Endothelial cell of umbilical vein (primary cell): ENCODE measurements at regions not wholly inside any gene's neighbourhood (a gene's known extent, or its start where the extent isn't known, plus 50 kb on each side); places are given as distances from the start of the nearest gene placed in this dataset.

Source experiments
- BruUV-seq: library from RNA; stranded (reverse); fragments of 400-500 nt; replicated peaks from 2 replicates; lab custom pipeline; 2021; lab: Mats Ljungman, UMichigan
- CTCF ChIA-PET: fragments of 300-600, 350-600 bp; sonication (Branson Sonifier 250); formaldehyde crosslinking; loops from one replicate; lab custom pipeline; 2021; ENCODE audit warnings: antibody characterized with exemption, inconsistent platforms; lab: Charles Lee
- POLR2A ChIA-PET: fragments of 300-600, 350-600 bp; sonication (Branson Sonifier 250); formaldehyde crosslinking; loops from one replicate; lab custom pipeline; 2021; ENCODE audit warnings: antibody characterized with exemption, inconsistent platforms; lab: Charles Lee
- DNase-seq: peaks from one replicate; pipeline ENCODE4 v3.0.0-alpha.2; 2011; ENCODE audit warnings: low read depth, low spot score
- FAIRE-seq: peaks from 2 replicates; lab custom pipeline; 2011; peaks lifted over from hg19 to GRCh38; lab: Jason Lieb, UNC
- H2AFZ ChIP-seq: 2 replicates; pipeline ENCODE4 v1.6.0; 2012; ENCODE audit warnings: low read depth, low read length, control low read depth, inconsistent platforms
- H3K27ac ChIP-seq: 2 replicates; pipeline ENCODE4 v1.5.1; 2011; ENCODE audit warnings: low read depth, mild to moderate bottlenecking, control low read depth, low read length, moderate library complexity; ENCODE audit not compliant: insufficient read depth
- H3K27me3 ChIP-seq, 2 experiments: 2 replicates each; pipeline versions ENCODE4 v1.6.0 to v1.6.1; 2011; ENCODE audit warnings: low read length in 2 of 2, mixed read lengths in 1 of 2; ENCODE audit not compliant: control insufficient read depth in 2 of 2, insufficient read depth in 2 of 2
- H3K36me3 ChIP-seq, 2 experiments: 2 replicates in 1 of 2; 3 replicates in 1 of 2; pipeline ENCODE4 v1.5.1; 2011; ENCODE audit warnings: low read length in 2 of 2, mild to moderate bottlenecking in 1 of 2, moderate library complexity in 1 of 2; ENCODE audit not compliant: control insufficient read depth in 2 of 2, insufficient read depth in 2 of 2; ENCODE audit errors: extremely low read depth in 1 of 2
- H3K4me1 ChIP-seq: 3 replicates; pipeline ENCODE4 v1.5.1; 2011; ENCODE audit warnings: mild to moderate bottlenecking, low read length; ENCODE audit not compliant: control insufficient read depth, insufficient read depth; ENCODE audit errors: extremely low read depth
- H3K4me2 ChIP-seq: 2 replicates; pipeline ENCODE4 v1.6.1; 2011; ENCODE audit warnings: low read length, control low read depth, mixed read lengths; ENCODE audit not compliant: insufficient read depth
- H3K4me3 ChIP-seq, 3 experiments: fragments of 200-600 bp in 1 of 3; sonication (generic), shearing (Covaris generic) in 1 of 3; replicated peaks in 1 of 3; 2 replicates each; pipeline ENCODE4 v1.5.1; 2011 to 2016; ENCODE audit warnings: control low read depth in 3 of 3, low read length in 3 of 3, mild to moderate bottlenecking in 2 of 3, inconsistent platforms in 1 of 3, low read depth in 1 of 3, moderate library complexity in 1 of 3; ENCODE audit not compliant: insufficient read depth in 1 of 3
- H3K79me2 ChIP-seq: 2 replicates; pipeline ENCODE4 v1.6.0; 2012; ENCODE audit warnings: low read length, inconsistent platforms; ENCODE audit not compliant: control insufficient read depth, insufficient read depth
- H3K9ac ChIP-seq: replicated peaks from 2 replicates; pipeline ENCODE3; 2011; ENCODE audit warnings: low read length, control low read depth; ENCODE audit not compliant: insufficient read depth; ENCODE audit errors: extremely low read depth
- H3K9me1 ChIP-seq: replicated peaks from 3 replicates; pipeline ENCODE4 v1.6.0; 2011; ENCODE audit warnings: mild to moderate bottlenecking, low read length; ENCODE audit not compliant: control insufficient read depth, insufficient read depth; ENCODE audit errors: extremely low read depth
- H3K9me3 ChIP-seq: replicated peaks from 2 replicates; pipeline ENCODE4 v1.5.1; 2012; ENCODE audit warnings: low read length, inconsistent platforms; ENCODE audit not compliant: control insufficient read depth, insufficient read depth
- H4K20me1 ChIP-seq: replicated peaks from 2 replicates; pipeline ENCODE3; 2011; ENCODE audit warnings: mild to moderate bottlenecking, low read length; ENCODE audit not compliant: control insufficient read depth, insufficient read depth; ENCODE audit errors: extremely low read depth
- EZH2 ChIP-seq: IDR thresholded peaks from 2 replicates; pipeline ENCODE4 v1.6.1; 2012; ENCODE audit warnings: borderline replicate concordance, low read depth, mild to moderate bottlenecking, moderate library complexity, low read length, inconsistent platforms; ENCODE audit not compliant: severe bottlenecking
- FOS ChIP-seq: IDR thresholded peaks from 2 replicates; pipeline ENCODE4 v1.6.1; 2011; ENCODE audit warnings: mild to moderate bottlenecking, low read length, moderate library complexity, borderline replicate concordance; ENCODE audit not compliant: insufficient read depth
- GATA2 ChIP-seq: IDR thresholded peaks from 2 replicates; pipeline ENCODE4 v1.7.0; 2011; ENCODE audit warnings: low read depth, mild to moderate bottlenecking, moderate library complexity, mixed read lengths, low read length; ENCODE audit not compliant: insufficient read length, insufficient read depth
- JUN ChIP-seq: IDR thresholded peaks from 2 replicates; pipeline ENCODE4 v1.6.1; 2011; ENCODE audit warnings: borderline replicate concordance, low read depth; ENCODE audit not compliant: insufficient read length, insufficient read depth
- MYC ChIP-seq: IDR thresholded peaks from one replicate; pipeline ENCODE4 v1.6.1; 2011; ENCODE audit warnings: mild to moderate bottlenecking, low read depth, low read length
- POLR2A ChIP-seq: IDR thresholded peaks from 2 replicates; pipeline ENCODE4 v1.6.1; 2012; ENCODE audit warnings: low read depth, mild to moderate bottlenecking, control low read depth, low read length
- POLR2AphosphoS5 ChIP-seq: IDR thresholded peaks from 2 replicates; pipeline ENCODE4 v1.6.1; 2012; ENCODE audit warnings: low read depth, mild to moderate bottlenecking, control low read depth, low read length, moderate library complexity; ENCODE audit not compliant: insufficient read depth
- dilution Hi-C: fragments of 300-500 bp; cut with MboI; formaldehyde crosslinking; loops from one replicate; pipeline ENCODE4 v1.15.0; 2019; ENCODE audit warnings: low sequenced_read_pairs; ENCODE audit not compliant: extremely low pct_ligation_motif_present
- intact Hi-C: fragments of 100-400 bp; cut with micrococcal nuclease; formaldehyde crosslinking; loops from one replicate; pipeline ENCODE4 v1.10.0; 2022
- TF ChIP-seq, protein P1 (sequence below): IDR thresholded peaks from 2 replicates; pipeline ENCODE4 v1.6.1; 2011; ENCODE audit not compliant: insufficient read depth, insufficient read length
- TF ChIP-seq, protein P2 (sequence below), 2 donors: IDR thresholded peaks; 1 replicate in 1 of 2; 2 replicates in 1 of 2; pipeline ENCODE4 v1.5.1; 2011; ENCODE audit warnings: low read length in 2 of 2, mild to moderate bottlenecking in 2 of 2, moderate library complexity in 2 of 2, control low read depth in 1 of 2, inconsistent platforms in 1 of 2, low read depth in 1 of 2; ENCODE audit not compliant: insufficient read depth in 1 of 2; ENCODE audit errors: extremely low read depth in 1 of 2

DNA sequence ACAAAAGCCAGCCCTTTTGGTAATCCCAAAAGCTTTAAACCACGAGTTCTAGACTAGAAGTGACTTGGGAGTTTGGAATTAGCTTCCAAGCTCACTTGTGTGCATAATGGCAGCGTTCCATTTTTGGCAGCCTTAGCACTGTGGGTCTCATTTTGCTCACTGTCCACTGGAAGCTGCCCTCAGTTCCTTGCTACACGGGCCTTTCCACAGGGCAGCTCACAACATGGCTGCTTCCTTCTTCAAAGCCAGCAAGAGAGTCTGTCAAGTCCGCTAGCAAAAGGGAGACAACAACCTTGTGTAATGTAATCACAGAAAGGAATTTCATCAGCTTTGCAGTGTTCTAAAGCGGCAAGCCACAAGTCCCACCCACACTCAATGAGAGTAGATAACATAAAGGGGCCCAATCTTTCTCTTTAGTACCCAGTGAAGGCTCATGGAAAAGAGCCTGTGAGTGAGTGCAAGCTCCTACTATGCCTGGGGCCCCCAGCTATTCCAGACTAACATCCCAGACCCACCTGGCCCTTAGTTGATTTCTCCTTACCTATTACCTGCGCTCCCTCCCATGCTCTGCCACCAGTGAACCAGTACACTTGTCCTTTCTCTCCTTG, 168.5 kb upstream of the FOXN2 start:
- Histone ChIP-seq H2AFZ (no peak overlapping the region), H3K4me2 (no peak overlapping the region), H3K27me3 (peaks cover 2 to 3% of the 10 kb centered on the region in 2 experiments), H3K79me2 (no peaks in the 10 kb centered on the region), H4K20me1 (no peaks in the 10 kb centered on the region), H3K9me1 (no peaks in the 10 kb centered on the region), H3K27ac (no peak overlapping the region), H3K9me3 (no peaks in the 10 kb centered on the region), H3K4me1 (no peaks in the 10 kb centered on the region), H3K9ac (no peak overlapping the region), H3K4me3 (no peak overlapping the region), H3K36me3 (no peaks in the 10 kb centered on the region)
- TF ChIP-seq JUN = no peak
- dilution Hi-C loops = no loop called here
- DNase-seq (no peak), FAIRE-seq (no peak)
- POLR2A ChIA-PET = no interaction called here
- no TSS peak for BruUV-seq
- intact Hi-C loops = no loop called here
- CTCF ChIA-PET = interaction anchor here (0.9 kb wide), 1 partner anchor 128 kb away, joined by 3 read pairs; no protein-coding TSS in a partner anchor

DNA sequence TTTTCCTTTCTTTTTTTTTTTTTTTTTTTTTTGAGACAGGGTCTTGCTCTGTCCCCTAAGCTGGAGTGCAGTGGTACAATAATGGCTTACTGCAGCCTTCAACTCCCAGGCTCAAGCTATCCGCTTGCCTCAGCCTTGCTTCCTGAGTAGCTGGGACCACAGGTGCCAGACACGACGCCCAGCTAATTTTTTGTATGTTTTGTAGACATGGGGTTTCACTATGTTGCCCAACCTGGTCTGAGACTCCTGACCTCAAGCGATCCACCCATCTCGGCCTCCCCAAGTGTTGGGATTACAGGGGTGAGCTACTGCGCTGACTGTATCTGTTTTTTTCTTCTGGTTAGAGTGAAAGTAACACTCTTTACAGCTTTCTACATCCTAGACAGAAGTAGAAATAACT, 167.9 kb upstream of the FOXN2 start:
- dilution Hi-C loops (no loop called here), intact Hi-C loops (no loop called here)
- no peak overlapping the region for H3K4me3 ChIP-seq
- DNase-seq (no peak), FAIRE-seq (no peak)
- BruUV-seq = no TSS peak
- POLR2A ChIA-PET = no interaction called here
- no peak overlapping the region for H3K4me2 ChIP-seq
- no peak overlapping the region for H2AFZ ChIP-seq
- no peak overlapping the region for H3K27ac ChIP-seq
- TF ChIP-seq MYC (no peak), POLR2A (no peak), EZH2 (no peak), POLR2AphosphoS5 (no peak), GATA2 (no peak), FOS (no peak), JUN (no peak)
- TF ChIP-seq, protein P1, sequence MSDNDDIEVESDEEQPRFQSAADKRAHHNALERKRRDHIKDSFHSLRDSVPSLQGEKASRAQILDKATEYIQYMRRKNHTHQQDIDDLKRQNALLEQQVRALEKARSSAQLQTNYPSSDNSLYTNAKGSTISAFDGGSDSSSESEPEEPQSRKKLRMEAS = no peak
- TF ChIP-seq, protein P2, sequence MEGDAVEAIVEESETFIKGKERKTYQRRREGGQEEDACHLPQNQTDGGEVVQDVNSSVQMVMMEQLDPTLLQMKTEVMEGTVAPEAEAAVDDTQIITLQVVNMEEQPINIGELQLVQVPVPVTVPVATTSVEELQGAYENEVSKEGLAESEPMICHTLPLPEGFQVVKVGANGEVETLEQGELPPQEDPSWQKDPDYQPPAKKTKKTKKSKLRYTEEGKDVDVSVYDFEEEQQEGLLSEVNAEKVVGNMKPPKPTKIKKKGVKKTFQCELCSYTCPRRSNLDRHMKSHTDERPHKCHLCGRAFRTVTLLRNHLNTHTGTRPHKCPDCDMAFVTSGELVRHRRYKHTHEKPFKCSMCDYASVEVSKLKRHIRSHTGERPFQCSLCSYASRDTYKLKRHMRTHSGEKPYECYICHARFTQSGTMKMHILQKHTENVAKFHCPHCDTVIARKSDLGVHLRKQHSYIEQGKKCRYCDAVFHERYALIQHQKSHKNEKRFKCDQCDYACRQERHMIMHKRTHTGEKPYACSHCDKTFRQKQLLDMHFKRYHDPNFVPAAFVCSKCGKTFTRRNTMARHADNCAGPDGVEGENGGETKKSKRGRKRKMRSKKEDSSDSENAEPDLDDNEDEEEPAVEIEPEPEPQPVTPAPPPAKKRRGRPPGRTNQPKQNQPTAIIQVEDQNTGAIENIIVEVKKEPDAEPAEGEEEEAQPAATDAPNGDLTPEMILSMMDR (IDR thresholded peaks at IDR 0.05; ENCODE audit: extremely low read depth in 1 of 2, insufficient read depth in 1 of 2, low read depth in 1 of 2, low read length in 2 of 2) = no peak
- CTCF ChIA-PET = interaction anchor here (0.9 kb wide), 1 partner anchor 128 kb away, joined by 3 read pairs; no protein-coding TSS in a partner anchor
- H4K20me1 ChIP-seq = no peaks in the 10 kb centered on the region
- H3K27me3 ChIP-seq = peaks cover 3 to 4% of the 10 kb centered on the region in 2 experiments
- no peaks in the 10 kb centered on the region for H3K9me3 ChIP-seq
- H3K9ac ChIP-seq = no peak overlapping the region
- no peaks in the 10 kb centered on the region for H3K4me1 ChIP-seq
- no peaks in the 10 kb centered on the region for H3K79me2 ChIP-seq
- no peaks in the 10 kb centered on the region for H3K9me1 ChIP-seq
- no peaks in the 10 kb centered on the region for H3K36me3 ChIP-seq
